ENCODE measurements at regions not wholly inside any gene's neighbourhood (a gene's known extent, or its start where the extent isn't known, plus 50 kb on each side); places are given as distances from the start of the nearest gene placed in this dataset. TPM values are rescaled to one million over a fixed set of nuclear protein-coding genes. Genes with fewer than 3 reads are reported as not detected.
"Not testable (repeated sequence)": the region's sequence is repeated elsewhere in the genome, so short reads cannot be mapped to it uniquely, and the experiment has no call there.

- CTCF ChIA-PET (ENCODE audit: low intra/inter-chr PET ratio, low total read pairs); H3K4me3 ChIP-seq (replicated peaks in 1 of 3; ENCODE audit: insufficient read depth in 1 of 3, low read depth in 2 of 3, low read length in 3 of 3); H3K4me2 ChIP-seq (ENCODE audit: low read depth, low read length); H3K9me3 ChIP-seq (ENCODE audit: low read length); H3K27ac ChIP-seq (ENCODE audit: extremely low read length, insufficient read depth, low read length); in situ Hi-C loops (cut with HindIII; ENCODE audit: extremely low pct_ligation_motif_present, low pct_unique_long_range_greater_than_20kb); FAIRE-seq; DNase-seq (ENCODE audit: low spot score); H3K79me2 ChIP-seq (ENCODE audit: insufficient read depth, low read length); H4K20me1 ChIP-seq (ENCODE audit: insufficient read depth, low read length); H3K27me3 ChIP-seq (ENCODE audit: control insufficient read depth in 1 of 2, insufficient read depth in 2 of 2, low read length in 2 of 2); BruUV-seq (replicated peaks); ATAC-seq; H3K9ac ChIP-seq (ENCODE audit: insufficient read depth, low read depth, low read length); H3K4me1 ChIP-seq (ENCODE audit: insufficient read depth, low read length); H3K36me3 ChIP-seq (replicated peaks in 1 of 2; ENCODE audit: control insufficient read depth in 1 of 2, insufficient read depth in 2 of 2, low read length in 2 of 2); H2AFZ ChIP-seq (ENCODE audit: low read length); intact Hi-C loops (cut with micrococcal nuclease; ENCODE audit: unreplicated experiment); POLR2A ChIA-PET: not testable (repeated sequence)
- no CpG with 5 or more reads among the region's 6 CpGs for WGBS (ENCODE audit: low lambda C conversion rate)
Measured at GRCh38 chr1:148202013-148202412, 49.9 kb upstream of the NBPF11 start.

Small RNA genes in the stretch of these regions (microRNA-seq; reads per million reads assigned to microRNA genes)
- not detected for gene MIR5087
- gene MIR6077 = not detected

Small RNA genes in the stretch of these regions (small RNA-seq; reads per million reads assigned to genes)
- gene AC239809.1 (ENCODE audit: insufficient read depth in 2 of 3, insufficient read length in 3 of 3, low read depth in 2 of 3, low replicate concordance in 1 of 3) = 0 reads per million in 3 experiments
- 0 reads per million in 3 experiments for gene MIR6077 (ENCODE audit: insufficient read depth in 2 of 3, insufficient read length in 3 of 3, low read depth in 2 of 3, low replicate concordance in 1 of 3)
- gene RF00019 (ENCODE audit: insufficient read depth in 2 of 3, insufficient read length in 3 of 3, low read depth in 2 of 3, low replicate concordance in 1 of 3) = 0 reads per million in 3 experiments
- gene RNU1-120P (ENCODE audit: insufficient read depth in 2 of 3, insufficient read length in 3 of 3, low read depth in 2 of 3, low replicate concordance in 1 of 3) = 0.31 to 0.97 (median 0.33) reads per million in 3 experiments
- gene RNU1-122P (ENCODE audit: insufficient read depth in 2 of 3, insufficient read length in 3 of 3, low read depth in 2 of 3, low replicate concordance in 1 of 3) = 0.31 to 7.7 (median 5.2) reads per million in 3 experiments
- 1.2 to 4.8 (median 1.3) reads per million in 3 experiments for gene RNU1-13P (ENCODE audit: insufficient read depth in 2 of 3, insufficient read length in 3 of 3, low read depth in 2 of 3, low replicate concordance in 1 of 3)
- gene RNVU1-1 (ENCODE audit: insufficient read depth in 2 of 3, insufficient read length in 3 of 3, low read depth in 2 of 3, low replicate concordance in 1 of 3) = 3.6 to 171 (median 7.8) reads per million in 3 experiments
- 0 reads per million in 3 experiments for gene RNVU1-2 (ENCODE audit: insufficient read depth in 2 of 3, insufficient read length in 3 of 3, low read depth in 2 of 3, low replicate concordance in 1 of 3)
- gene RNVU1-3 (ENCODE audit: insufficient read depth in 2 of 3, insufficient read length in 3 of 3, low read depth in 2 of 3, low replicate concordance in 1 of 3) = 1.5 to 32.9 (median 9.1) reads per million in 3 experiments
